Stimulated activated CD4-positive, alpha-beta T cell treated with anti-CD3 and anti-CD28 coated beads, Interleukin-2, amount 100 ng/mL, for 48 hours (primary cell): ENCODE measurements at regions not wholly inside any gene's neighbourhood (a gene's known extent, or its start where the extent isn't known, plus 50 kb on each side); places are given as distances from the start of the nearest gene placed in this dataset.

Experiments used
- DNase-seq, 2 donors: peaks; one replicate each; pipeline ENCODE4 v3.0.0-alpha.2; 2020

DNA sequence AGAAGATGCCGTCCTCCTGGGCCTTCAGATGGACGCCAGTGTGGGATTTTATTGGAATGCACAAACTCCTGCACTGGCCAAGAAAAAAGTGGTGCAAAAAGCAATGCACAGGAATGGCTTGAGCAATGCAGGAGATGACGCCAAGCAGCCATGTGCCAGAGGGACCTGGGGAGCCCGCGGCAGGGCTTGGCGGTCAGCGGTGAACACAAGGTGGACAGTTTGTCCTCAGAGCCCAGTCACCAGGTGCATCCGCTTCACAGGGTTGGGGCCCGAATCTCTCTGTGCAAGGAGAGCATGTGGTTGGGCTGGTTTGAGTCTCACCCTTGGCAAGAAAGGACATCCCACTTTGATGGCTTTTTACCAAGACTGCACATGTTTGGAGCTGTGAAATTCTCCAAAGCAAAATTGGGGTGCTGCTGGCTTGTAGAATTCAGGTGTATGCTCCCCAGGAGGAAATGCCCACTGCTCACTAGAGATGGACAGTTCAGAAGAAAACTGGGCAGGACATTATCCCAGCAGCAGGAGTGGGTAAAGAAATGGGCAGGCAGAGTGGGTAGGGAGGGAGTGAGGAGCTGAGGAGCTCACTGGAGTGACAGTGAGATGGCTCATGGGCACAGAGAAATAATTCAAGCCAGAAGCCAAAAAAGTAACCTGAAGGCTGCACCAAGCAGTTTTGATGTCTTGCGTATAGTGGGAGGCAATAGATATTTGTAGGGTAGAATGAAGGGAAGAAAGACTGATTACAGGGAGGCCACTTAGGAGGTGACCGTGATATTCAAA lies 463.9 kb downstream of the MTRR start:
- no peak for DNase-seq

- DNase-seq, result no peak
Measured at GRCh38 chr5:8333485-8333884, 464.5 kb downstream of the MTRR start.

DNA sequence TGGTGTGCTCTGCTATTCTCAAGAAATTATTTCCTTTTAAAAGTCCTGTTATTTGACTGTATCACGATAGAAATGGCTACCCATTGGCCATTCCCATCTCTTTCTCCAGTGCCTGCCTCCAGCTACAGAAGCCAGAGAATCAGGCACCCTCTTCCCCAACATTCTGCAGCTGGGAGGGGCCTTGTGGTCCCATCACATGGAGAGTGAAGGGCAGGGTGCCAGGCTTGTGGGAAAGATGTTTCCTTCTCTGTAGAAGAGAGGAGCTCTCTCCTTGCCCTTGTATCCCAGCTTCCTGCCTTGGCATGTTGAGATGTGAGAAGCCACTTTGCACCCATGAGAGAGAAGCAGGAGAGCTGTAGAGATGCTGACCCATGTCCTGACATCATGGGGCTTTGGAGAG lies 465.0 kb downstream of the MTRR start:
- no peak for DNase-seq

- no peak for DNase-seq
Measured at GRCh38 chr5:8340261-8340660, 471.3 kb downstream of the MTRR start.

- no peak for DNase-seq
Measured at GRCh38 chr5:8340739-8341344, 471.9 kb downstream of the MTRR start.

DNA sequence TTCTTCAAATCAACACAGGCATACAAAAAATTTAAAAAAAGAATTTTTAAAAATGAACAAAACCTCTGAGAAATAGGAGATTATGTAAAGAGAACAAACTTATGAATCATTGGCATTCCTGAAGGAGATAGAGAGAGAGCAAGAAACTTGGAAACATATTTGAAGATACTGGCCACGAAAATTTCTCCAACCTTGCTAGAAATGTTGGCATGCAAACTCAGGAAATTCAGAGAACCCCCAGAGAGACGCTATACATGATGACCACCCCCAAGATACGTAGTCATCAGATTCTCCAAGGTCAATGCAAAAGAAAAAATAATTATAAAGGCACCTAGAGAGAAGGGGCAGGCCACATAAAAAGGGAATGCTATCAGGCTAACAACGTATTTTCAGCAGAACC lies 472.5 kb downstream of the MTRR start:
- DNase-seq, result no peak

DNA sequence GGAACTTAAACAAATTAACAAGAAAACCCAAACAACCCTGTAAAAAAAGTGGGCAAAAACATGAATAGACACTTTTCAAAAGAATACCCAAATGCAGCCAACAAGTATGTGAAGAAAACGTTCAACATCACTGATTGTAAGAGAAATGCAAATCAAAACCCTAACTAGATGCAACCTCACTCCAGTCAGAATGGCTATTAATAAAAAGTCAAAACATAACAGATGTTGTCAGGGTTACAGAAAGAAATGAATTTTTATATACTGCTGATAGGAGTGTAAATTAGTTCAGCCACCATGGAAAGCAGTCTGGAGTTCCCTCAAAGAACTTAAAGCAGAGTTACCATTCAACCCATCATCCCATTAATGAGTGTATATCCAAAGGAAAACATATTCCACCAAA lies 479.0 kb downstream of the MTRR start:
- no peak for DNase-seq

GRCh38 chr5:8349855-8350254 lies 480.9 kb downstream of the MTRR start:
- no peak for DNase-seq

DNA sequence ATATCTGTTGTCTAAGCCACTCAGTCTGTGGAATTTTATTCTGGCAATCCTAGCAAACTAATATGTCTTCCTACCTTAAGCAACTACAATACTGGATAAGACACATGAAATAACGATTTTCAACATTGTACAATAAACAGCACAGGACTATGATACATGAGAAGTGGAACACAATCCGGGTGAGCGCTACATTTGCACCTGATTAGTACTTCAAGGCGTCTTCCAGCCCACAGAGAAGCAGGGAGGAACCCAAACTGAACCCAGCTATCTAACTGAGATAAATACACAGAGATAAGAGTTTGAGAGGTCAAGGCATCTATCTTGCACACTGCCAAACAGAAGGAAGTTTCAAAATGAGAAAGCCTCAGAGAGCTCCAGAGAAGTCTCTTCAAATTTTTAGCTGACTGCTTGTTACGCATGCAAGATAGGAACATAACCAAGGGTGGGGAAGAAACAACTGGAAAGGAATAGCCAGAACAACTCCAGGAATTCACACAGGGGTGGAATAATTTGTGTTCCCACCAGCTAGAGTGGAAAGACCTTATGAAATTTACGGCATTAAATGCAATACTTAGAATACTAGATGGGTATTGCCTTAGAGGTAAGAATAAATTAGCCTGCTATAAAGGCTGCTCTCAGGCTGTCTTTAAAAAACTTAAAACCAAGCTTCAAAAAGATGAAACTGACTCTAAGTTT lies 481.8 kb downstream of the MTRR start:
- no peak for DNase-seq

GRCh38 chr5:8355981-8356380 lies 487.0 kb downstream of the MTRR start:
- no peak for DNase-seq

- no peak for DNase-seq
Measured at GRCh38 chr5:8360012-8360411, 491.1 kb downstream of the MTRR start.

DNA sequence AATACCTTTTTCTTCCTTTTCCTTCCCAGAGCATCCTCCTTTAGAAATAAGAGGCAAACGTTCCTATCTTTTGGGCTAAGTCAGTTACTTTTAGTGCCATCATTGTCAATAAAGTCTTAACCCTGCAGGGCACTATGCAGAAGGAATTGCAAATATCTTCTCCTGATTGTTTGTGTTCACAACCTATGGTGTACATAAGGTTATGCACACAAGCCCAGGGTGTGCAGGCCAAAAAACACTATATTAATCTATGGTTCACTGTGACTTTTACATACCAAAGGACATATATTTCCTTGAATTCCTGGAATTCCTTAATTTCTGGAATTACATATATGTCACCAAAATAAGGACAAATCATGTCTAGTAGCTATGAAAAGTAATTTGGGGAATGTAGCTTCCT lies 493.5 kb downstream of the MTRR start:
- no peak for DNase-seq

- no peak for DNase-seq
Measured at GRCh38 chr5:8363138-8363537, 494.2 kb downstream of the MTRR start.

DNA sequence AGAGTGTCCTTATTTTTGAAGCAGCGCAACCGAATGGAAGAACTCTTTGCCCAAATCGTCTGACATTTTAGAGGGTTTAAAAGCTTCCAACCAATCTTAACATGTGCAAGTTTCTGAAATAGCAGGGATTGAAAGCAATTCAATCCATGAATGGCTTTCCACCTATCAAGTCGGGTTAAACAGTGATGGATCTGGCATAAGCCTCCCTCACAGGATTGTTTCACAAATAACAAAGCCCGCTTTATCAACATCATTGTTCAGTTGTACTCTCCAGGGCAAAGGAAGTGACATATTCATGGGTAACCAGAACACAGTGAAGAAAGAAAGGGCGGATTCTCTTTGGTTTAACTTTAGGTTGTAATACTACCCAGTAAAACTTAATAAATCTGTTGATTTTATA lies 497.3 kb downstream of the MTRR start:
- no peak for DNase-seq

DNA sequence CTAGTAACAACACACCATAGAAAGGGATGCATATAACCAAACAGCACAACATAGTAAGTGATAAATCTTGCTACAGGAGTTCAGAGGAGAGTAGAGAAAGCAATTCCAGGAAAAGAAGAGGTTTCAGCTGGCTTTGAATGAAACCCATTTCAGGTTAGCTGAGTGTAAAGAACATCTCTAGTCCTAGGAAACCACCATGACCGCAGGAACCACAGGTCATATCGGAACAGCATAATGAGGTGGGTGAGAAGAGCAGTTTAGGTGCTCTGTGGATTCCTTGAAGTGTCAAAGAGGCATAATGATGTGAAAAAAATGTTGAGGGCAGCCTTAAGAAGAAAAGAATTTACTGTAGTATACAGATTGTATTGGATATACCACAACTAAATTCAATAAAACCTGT lies 507.5 kb downstream of the MTRR start:
- no peak for DNase-seq

DNA sequence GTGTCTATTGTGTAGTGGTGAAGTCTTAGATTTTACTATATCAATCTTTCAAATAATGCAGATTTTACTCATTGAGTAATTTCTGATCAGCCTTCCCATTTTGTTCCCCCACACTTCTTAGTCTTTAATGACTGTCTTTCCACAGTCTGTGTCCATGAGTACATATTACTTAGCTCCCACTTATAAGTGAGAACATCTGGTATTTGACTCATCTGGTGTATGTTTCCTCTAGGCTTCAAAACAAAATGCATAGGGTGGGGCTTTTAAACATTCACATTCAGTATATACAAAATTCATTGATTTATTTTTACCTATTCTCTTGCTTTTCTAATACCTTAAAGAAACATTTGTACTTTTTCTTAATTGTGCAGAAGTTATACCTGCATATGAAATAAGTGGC lies 513.0 kb downstream of the MTRR start:
- DNase-seq, result no peak

DNA sequence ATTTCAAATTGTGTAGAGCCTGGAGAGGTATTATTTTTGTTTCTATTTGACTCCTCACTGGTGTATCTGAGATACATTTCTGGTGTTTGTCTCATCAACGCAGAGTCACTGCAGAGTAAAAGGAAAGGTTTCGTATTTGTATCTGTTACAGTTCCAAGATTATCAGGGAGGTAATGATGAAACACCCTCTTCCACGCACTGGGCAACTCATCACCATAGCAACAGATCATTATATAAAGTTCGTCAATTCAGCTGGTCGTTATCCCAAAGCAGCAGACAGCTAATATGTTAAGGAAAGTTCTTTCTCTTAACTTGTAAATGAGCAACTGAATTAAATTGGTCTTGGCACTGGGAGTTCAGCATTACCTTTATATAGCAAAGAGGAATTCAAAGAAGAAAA lies 513.5 kb downstream of the MTRR start:
- no peak for DNase-seq

DNA sequence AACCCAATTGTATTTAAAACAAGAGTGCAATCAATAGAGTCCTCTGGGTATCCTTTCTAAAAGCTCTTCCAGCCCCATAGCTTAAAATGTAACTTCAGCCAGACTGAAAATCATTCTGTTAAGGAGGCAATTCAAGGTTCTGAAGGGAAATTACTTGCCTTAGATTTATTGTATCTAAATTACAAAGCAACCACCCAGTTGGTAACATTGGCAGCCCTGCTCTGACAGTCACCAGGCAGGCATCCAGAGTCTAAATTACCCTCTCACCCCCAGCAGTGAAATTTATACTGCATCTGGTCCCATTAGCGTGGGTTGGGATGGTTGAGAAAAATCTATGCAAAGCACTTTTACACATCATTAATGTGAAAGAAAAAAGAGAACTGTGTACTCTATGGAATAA lies 514.7 kb downstream of the MTRR start:
- DNase-seq, result no peak

GRCh38 chr5:8386719-8387288 lies 517.9 kb downstream of the MTRR start:
- DNase-seq, result no peak

DNA sequence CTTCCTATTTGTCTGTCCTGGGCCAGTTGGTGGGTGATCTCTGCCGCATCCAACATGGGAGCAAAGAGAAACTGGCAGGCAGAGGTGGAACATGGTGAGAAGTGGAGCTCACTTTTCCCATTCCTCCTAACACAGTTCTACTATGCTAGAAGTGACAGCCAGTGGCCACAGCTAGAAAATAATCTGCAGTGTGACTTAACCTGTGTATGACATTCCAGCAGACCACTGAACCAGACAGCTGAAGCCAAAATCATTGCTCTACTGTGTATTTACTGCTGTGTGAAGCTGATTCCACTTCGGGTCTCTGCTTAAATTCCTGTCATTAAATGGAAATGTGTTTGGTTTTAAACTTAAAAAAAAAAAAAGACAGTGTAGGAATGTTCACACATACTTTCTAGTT lies 523.0 kb downstream of the MTRR start:
- DNase-seq, result no peak

GRCh38 chr5:8393240-8393639 lies 524.3 kb downstream of the MTRR start:
- DNase-seq, result no peak

DNA sequence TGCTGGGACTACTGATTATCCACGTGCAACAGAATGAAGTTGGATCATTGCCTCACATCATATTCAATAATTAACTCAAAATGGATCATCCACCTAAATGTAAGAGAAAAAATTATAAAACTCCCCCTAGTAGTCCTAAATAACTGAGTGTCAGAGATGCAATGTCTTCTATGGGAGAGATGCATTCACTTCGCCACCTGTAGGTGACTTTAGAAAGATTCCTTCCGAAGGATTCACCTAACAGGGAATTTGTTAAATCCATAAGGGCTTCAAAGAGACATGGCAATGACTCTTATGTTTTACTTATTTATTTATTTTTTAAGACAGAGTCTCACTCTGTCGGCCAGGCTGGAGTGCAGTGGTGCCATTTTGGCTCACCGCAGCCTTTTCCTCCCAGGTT lies 526.0 kb downstream of the MTRR start:
- no peak for DNase-seq

GRCh38 chr5:8396246-8396645 lies 527.3 kb downstream of the MTRR start:
- DNase-seq, result no peak

DNA sequence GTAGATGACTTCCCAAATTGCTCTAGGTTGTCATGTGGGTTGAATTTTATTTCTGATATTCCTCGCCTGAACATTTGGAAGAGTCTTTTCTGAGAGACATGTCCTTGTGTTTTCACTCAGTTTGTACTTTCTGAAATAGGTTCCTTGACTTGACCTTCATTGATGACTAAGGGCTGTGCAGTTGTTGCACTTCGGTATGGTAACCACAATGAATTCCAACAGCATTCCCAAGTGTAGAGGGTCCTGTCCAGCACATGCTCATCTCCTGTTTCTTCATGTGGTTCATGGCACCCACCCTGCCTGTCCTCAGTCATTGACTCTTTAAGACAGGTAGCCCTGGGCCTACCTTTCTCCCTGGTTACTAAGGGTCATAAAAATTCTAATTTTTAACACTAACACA lies 527.8 kb downstream of the MTRR start:
- DNase-seq, result no peak
